Fibroblast of villous mesenchyme (primary cell): ENCODE measurements at regions not wholly inside any gene's neighbourhood (a gene's known extent, or its start where the extent isn't known, plus 50 kb on each side); places are given as distances from the start of the nearest gene placed in this dataset.

Experiments
- DNase-seq: peaks from one replicate; pipeline ENCODE4 v3.0.0-alpha.2; 2010; ENCODE audit warnings: low read depth
- H3K4me3 ChIP-seq: 2 replicates; pipeline ENCODE4 v1.5.1; 2011; ENCODE audit warnings: low read depth, mild to moderate bottlenecking, low read length
- CTCF ChIP-seq: IDR thresholded peaks from 2 replicates; pipeline ENCODE4 v1.5.1; 2012; ENCODE audit warnings: low read depth, mild to moderate bottlenecking, low read length; ENCODE audit not compliant: insufficient read depth

DNA sequence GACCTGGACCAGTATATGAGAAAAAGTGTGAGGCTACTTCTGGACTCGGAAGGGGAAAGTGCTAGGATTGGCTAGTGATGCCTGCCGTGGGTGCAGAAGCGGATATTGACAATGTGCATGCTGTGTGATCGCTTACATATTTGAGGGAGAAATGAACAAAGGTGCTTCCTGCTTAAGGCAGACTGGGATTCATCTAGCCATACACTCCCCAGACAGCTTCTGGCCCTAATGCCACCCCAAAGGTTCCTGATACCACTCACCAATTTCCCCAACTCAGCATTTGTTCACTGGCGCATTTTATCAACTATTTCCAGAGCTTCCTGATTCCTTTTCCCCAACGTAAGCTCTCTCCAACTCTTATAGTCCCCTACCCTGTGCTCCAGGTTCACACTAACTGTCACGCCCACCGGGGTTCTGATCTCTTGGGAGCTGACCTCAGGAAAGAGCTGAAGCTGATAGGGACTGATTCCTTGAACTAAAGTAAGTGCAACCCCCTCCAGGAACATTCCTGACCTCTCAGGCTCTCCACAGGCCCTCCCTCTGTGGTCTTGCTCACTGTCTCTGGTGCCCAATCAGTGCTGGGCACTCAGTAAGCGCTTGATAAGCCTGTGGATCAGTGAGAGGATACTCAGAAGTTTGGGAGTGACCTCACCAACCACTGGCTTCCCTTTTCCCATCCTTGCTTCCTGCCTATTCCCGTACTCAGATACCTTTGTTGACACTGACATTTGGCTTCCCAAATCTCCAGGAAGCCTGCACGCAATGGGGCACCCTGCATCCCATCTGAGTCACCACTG, 73.3 kb downstream of the MRPL14 start:
- peak; percentile 96 for DNase-seq
- no peak overlapping the region for H3K4me3 ChIP-seq
- no peak for TF ChIP-seq CTCF

DNA sequence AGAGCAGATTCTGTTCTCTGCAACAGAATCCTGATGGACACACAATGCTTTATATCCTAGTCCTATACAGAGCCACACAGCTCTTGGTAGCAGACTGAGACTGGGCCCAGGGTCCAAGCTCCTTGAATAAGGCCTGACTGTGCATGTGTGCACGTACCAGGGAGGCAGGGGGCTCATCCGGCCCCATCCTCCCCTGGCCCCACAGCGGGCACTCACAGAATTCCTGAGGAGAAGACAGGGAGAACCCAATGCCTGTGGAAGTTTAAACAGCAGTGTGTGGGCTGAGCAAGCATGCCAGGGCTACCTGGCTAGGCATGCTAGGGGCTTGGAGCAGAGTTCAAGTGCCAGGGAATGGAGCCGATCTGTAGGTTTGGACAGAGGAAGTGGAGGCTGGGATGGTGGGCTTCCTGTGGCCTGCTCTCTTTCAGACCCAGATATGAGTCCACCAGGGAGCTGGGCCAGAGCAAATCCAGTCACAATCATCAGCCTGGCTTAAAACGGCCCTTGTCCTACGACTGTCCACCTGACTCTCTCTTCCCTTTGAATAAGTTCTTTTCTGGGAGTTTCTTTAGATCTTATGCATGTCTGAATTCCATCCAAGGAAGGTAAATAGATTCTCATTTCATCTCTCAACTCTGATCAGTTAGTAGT, 74.0 kb downstream of the MRPL14 start:
- no peak for TF ChIP-seq CTCF
- DNase-seq, result no peak
- H3K4me3 ChIP-seq, result no peak overlapping the region

- TF ChIP-seq CTCF, result no peak
- H3K4me3 ChIP-seq, result no peak overlapping the region
- peak; percentile 88 for DNase-seq
Measured at GRCh38 chr6:44052419-44053023, 74.7 kb downstream of the MRPL14 start.

GRCh38 chr6:44051515-44051914, 75.7 kb downstream of the MRPL14 start:
- no peak overlapping the region for H3K4me3 ChIP-seq
- DNase-seq, result peak; percentile 81
- no peak for TF ChIP-seq CTCF

DNA sequence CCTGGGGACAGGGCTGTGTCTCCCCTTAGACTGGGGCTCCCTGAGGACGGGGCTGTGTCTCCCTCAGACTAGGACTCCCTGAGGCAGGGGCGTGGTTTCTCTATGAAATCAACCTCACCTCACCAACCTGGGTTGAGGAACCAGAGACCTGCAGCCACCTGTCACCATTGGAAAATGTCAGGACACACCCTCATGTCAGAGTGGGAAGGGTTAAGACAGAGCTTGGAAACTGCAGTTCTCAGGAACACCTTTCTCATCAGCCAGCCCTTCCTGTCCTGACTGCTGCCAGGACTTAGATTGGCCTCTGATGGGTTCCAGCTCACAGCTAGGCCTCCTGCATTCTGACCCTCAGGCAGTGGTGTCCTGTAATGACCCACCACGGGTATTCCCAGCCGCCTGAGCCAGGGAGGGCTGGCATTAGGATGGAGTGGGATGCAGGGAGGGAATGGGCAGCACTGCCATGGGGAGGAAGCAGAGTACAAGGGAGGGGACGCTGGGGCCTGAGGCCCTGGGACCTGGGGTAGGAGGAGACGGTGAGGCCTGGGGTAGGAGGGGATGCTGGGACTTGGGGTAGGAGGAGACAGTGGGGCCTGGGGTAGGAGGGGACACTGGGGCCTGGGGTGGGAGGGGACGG, 76.3 kb downstream of the MRPL14 start:
- DNase-seq, result no peak
- TF ChIP-seq CTCF, result no peak
- H3K4me3 ChIP-seq, result no peak overlapping the region

DNA sequence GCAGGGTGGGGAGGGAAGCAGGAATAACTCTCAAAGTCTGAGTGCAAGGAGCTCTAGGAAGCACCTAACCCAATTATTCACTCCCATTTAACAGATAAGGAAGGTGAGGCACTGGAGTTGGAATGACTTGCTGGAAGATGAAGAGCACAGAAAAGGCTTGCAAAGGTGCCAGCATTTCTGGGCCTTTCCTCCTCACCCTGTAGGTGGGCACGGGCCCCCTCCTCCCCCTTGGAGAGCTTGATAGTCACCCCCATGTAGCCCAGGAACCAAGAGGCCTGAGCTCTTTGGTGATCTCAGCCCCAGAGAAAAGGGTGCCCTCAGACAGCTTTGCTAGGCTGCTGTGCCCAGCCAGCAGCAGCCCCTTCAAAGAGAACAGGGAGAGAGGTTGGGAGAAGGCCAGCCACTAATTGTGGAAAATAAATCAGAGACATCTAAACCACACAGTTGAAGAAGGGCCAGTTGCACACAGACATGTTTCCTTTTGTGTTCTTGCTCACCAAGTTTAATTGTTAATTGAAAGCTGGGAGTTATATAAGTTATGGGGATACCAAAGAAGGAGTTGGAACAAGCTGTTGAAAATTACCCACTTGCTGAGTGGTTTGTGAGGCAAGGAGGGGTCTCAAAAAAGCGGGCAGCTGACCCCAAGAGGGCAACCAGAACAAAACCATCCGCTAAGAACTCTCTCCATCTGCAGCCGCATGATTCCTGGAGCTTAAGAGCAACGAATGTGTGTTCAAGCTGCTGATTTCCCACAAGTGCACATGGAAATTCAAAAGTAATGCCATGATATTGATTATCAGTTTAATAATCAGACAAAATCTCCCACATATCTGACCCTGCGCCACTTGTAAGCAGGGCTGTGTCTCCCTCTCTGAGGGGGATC, 77.0 kb downstream of the MRPL14 start:
- no peak overlapping the region for H3K4me3 ChIP-seq
- no peak for TF ChIP-seq CTCF
- peak; percentile 53 for DNase-seq
